HG03439 (cell line): ENCODE measurements at regions not wholly inside any gene's neighbourhood (a gene's known extent, or its start where the extent isn't known, plus 50 kb on each side); places are given as distances from the start of the nearest gene placed in this dataset.
"Not testable (repeated sequence)": the region's sequence is repeated elsewhere in the genome, so short reads cannot be mapped to it uniquely, and the experiment has no call there.

Experiments used
- ATAC-seq: cut with Tn5 transposase; IDR thresholded peaks from one replicate; pipeline ENCODE4 v1.9.1; 2021; ENCODE audit warnings: mild to moderate bottlenecking, moderate library complexity; ENCODE audit not compliant: unreplicated experiment

GRCh38 chr13:56335775-56336174, 804.9 kb upstream of the PRR20A start:
- no peak for ATAC-seq

- ATAC-seq: no peak
Observed at GRCh38 chr13:56338421-56338820, 802.3 kb upstream of the PRR20A start.

- no peak for ATAC-seq
Observed at GRCh38 chr13:56347014-56347413, 793.7 kb upstream of the PRR20A start.

GRCh38 chr13:56349866-56350265, 790.9 kb upstream of the PRR20A start:
- ATAC-seq: no peak

- no peak for ATAC-seq
Observed at GRCh38 chr13:56351041-56351440, 789.7 kb upstream of the PRR20A start.

GRCh38 chr13:56352361-56352760, 788.4 kb upstream of the PRR20A start:
- ATAC-seq: no peak

- no peak for ATAC-seq
Observed at GRCh38 chr13:56352901-56353300, 787.8 kb upstream of the PRR20A start.

- no peak for ATAC-seq
Observed at GRCh38 chr13:56356690-56357089, 784.0 kb upstream of the PRR20A start.

- no peak for ATAC-seq
Observed at GRCh38 chr13:56378566-56378965, 762.2 kb upstream of the PRR20A start.

GRCh38 chr13:56393549-56393948, 747.2 kb upstream of the PRR20A start:
- no peak for ATAC-seq

- no peak for ATAC-seq
Observed at GRCh38 chr13:56396318-56396717, 744.4 kb upstream of the PRR20A start.

- no peak for ATAC-seq
Observed at GRCh38 chr13:56400774-56401173, 739.9 kb upstream of the PRR20A start.

- no peak for ATAC-seq
Observed at GRCh38 chr13:56412856-56413255, 727.9 kb upstream of the PRR20A start.

GRCh38 chr13:56424246-56424645, 716.5 kb upstream of the PRR20A start:
- ATAC-seq: no peak

GRCh38 chr13:56457535-56458190, 683.1 kb upstream of the PRR20A start:
- no peak for ATAC-seq

- ATAC-seq: no peak
Observed at GRCh38 chr13:56459286-56459685, 681.4 kb upstream of the PRR20A start.

GRCh38 chr13:56501750-56502149, 639.0 kb upstream of the PRR20A start:
- no peak for ATAC-seq

- ATAC-seq: no peak
Observed at GRCh38 chr13:56510836-56511235, 629.9 kb upstream of the PRR20A start.

GRCh38 chr13:56512336-56512735, 628.4 kb upstream of the PRR20A start:
- not testable (repeated sequence) for ATAC-seq

GRCh38 chr13:56515441-56515840, 625.3 kb upstream of the PRR20A start:
- ATAC-seq: no peak

GRCh38 chr13:56528040-56528790, 612.5 kb upstream of the PRR20A start:
- ATAC-seq: no peak

- ATAC-seq: no peak
Observed at GRCh38 chr13:56530096-56530495, 610.6 kb upstream of the PRR20A start.

GRCh38 chr13:56547921-56548320, 592.8 kb upstream of the PRR20A start:
- not testable (repeated sequence) for ATAC-seq
